Left ventricle myocardium inferior (tissue), 1 donor: ENCODE measurements at regions not wholly inside any gene's neighbourhood (a gene's known extent, or its start where the extent isn't known, plus 50 kb on each side); places are given as distances from the start of the nearest gene placed in this dataset.
A peak's percentile ranks its signal among the peaks of the same experiment; 100 is the strongest.

Experiments used
- DNase-seq: peaks from one replicate; pipeline ENCODE4 v3.0.0-alpha.2; 2020
- H3K27ac ChIP-seq: fragments of 200-600 bp; replicated peaks from 2 replicates; pipeline ENCODE4 v1.8.0; 2021
- H3K27me3 ChIP-seq: fragments of 200-600 bp; 2 replicates; pipeline ENCODE4 v1.8.0; 2021; ENCODE audit warnings: low read depth
- H3K36me3 ChIP-seq: fragments of 200-600 bp; 2 replicates; pipeline ENCODE4 v1.8.0; 2021
- H3K4me1 ChIP-seq: fragments of 200-600 bp; 2 replicates; pipeline ENCODE4 v1.8.0; 2021
- H3K4me3 ChIP-seq: fragments of 200-600 bp; 2 replicates; pipeline ENCODE4 v1.8.0; 2021; ENCODE audit warnings: mild to moderate bottlenecking, moderate library complexity
- H3K9me3 ChIP-seq: fragments of 200-600 bp; replicated peaks from 2 replicates; pipeline ENCODE4 v1.8.0; 2021
- intact Hi-C: fragments of 100-400 bp; cut with micrococcal nuclease; formaldehyde crosslinking; loops from one replicate; pipeline ENCODE4 v1.11.0; 2022
- TF ChIP-seq, protein P1 (sequence below): fragments of 200-600 bp; IDR thresholded peaks from 2 replicates; pipeline ENCODE4 v1.8.0; 2021; ENCODE audit warnings: antibody characterized with exemption, mild to moderate bottlenecking, borderline replicate concordance
- donor health status: DM: no; HTN: yes; CAD: no; lungs with severe emphysema.

DNA sequence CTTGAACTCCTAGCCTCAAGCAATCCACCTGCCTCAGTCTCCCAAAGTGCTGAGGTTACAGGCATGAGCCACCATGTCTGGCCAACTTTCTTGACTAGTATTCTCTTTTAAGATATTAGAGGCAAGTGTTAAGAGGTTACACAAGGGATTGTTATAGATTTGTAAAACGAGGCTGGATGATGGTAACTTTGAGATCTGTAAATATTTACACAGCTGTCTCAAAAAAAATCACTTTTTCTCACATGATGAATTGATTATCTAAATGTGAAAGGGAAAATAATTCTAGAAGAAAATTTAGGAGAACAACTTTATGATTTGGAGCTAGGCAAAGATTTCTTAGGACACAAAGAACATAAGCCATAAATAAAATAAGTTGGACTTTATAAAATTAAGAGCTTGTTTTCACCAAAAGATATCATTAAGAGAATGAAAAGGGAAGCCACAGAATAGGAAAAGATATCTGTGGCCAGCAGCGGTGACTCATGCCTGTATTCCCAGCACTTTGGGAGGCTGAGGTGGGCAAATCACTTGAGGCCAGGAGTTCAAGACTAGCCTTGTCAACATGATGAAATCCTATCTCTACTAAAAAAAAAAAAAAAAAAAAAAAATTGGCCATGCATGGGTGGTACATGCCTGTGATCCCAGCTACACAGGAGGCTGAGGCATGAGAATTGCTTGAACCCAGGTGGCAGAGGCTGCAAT lies 77.4 kb downstream of the BBS10 start:
- DNase-seq = no peak
- Histone ChIP-seq H3K27me3 (no peaks in the 10 kb centered on the region), H3K4me3 (no peak overlapping the region), H3K9me3 (no peaks in the 10 kb centered on the region), H3K4me1 (peaks cover 9% of the 10 kb centered on the region), H3K36me3 (no peaks in the 10 kb centered on the region), H3K27ac (no peak overlapping the region)
- intact Hi-C loops = no loop called here
- TF ChIP-seq, protein P1, sequence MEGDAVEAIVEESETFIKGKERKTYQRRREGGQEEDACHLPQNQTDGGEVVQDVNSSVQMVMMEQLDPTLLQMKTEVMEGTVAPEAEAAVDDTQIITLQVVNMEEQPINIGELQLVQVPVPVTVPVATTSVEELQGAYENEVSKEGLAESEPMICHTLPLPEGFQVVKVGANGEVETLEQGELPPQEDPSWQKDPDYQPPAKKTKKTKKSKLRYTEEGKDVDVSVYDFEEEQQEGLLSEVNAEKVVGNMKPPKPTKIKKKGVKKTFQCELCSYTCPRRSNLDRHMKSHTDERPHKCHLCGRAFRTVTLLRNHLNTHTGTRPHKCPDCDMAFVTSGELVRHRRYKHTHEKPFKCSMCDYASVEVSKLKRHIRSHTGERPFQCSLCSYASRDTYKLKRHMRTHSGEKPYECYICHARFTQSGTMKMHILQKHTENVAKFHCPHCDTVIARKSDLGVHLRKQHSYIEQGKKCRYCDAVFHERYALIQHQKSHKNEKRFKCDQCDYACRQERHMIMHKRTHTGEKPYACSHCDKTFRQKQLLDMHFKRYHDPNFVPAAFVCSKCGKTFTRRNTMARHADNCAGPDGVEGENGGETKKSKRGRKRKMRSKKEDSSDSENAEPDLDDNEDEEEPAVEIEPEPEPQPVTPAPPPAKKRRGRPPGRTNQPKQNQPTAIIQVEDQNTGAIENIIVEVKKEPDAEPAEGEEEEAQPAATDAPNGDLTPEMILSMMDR = no peak

DNA sequence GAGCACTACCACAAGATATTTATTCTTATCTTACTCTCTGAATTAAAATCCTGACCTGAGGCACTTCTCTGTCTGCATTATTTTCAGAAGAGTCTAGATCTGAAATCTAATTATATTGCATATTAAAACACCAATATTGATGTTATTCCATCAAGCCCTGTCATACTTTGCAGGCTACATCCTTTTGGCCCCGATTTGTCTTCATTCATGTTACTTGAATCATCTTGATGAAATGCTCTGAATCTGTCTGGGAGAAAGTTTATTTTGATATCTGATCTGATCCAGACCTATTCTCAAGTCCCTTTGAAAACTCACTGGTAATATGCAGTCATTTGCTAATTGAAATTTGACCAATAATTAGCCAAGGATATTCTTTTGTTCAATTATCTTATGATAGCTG lies 79.9 kb downstream of the BBS10 start:
- H3K36me3 ChIP-seq = no peaks in the 10 kb centered on the region
- H3K27me3 ChIP-seq = peaks cover 4% of the 10 kb centered on the region
- intact Hi-C loops = no loop called here
- TF ChIP-seq, protein P1 = no peak
- H3K9me3 ChIP-seq = no peaks in the 10 kb centered on the region
- H3K27ac ChIP-seq = no peak overlapping the region
- H3K4me3 ChIP-seq = no peak overlapping the region
- peaks cover 9% of the 10 kb centered on the region for H3K4me1 ChIP-seq
- DNase-seq = no peak

DNA sequence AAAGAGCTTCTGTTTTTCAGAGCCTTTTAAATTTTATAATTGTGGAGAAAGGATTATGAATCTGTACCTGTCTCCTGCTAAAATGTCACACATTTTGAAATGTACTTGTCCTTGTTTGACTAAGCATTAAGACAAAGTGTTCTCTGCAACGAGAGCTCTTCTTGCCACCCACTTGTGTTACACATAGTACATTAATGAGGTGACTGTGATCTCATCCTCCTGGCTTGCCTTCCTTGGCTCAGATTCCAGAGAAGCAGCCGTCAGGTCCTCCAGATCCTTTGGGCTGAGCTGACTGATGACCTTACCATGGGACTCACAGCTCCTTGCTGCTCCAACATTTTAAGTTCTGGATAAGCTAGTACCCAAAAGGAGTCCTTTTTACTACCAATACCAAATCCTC lies 81.4 kb downstream of the BBS10 start:
- Histone ChIP-seq H3K4me3 (no peak overlapping the region), H3K27ac (peak overlapping the region; percentile 61), H3K27me3 (peaks cover 4% of the 10 kb centered on the region), H3K9me3 (peaks cover 8% of the 10 kb centered on the region), H3K36me3 (no peaks in the 10 kb centered on the region), H3K4me1 (peaks cover 9% of the 10 kb centered on the region)
- intact Hi-C loops = no loop called here
- peak; percentile 48 for DNase-seq
- TF ChIP-seq, protein P1 = no peak

DNA sequence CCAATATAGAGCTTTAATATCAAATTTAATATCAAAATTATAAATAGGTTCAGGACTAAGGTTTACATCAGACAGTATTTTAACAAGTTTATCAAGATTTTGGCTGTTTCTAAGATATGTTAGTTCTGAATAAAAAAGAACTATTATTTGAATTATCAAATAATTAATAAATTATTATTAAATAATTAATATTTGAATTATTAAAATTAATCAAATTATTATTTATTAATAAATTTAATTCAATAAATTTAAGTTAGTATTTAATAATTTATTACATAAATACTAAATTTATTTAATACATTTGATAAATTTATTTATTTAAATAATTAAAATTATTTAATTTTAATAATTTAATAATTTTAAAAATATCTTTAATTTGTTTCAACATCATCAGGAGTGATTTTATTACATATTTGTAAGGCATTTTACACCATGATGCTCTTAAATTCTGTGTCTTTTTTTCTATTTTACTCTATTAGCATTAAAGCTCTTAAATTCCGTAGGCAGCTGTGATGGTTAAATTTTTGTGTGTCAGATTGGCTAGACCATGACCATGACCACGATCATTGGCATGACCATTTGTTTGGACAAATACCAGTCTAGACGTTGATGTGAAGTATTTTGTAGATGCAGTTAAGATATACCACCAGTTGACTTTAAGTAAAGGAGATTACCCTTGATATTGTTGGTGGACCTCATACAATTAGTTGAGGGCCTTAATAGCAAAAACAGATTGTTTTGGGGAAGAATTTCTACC lies 82.6 kb downstream of the BBS10 start:
- Histone ChIP-seq H3K27ac (no peak overlapping the region), H3K4me1 (peaks cover 9% of the 10 kb centered on the region), H3K27me3 (peaks cover 4% of the 10 kb centered on the region), H3K9me3 (peaks cover 12% of the 10 kb centered on the region), H3K4me3 (no peak overlapping the region), H3K36me3 (no peaks in the 10 kb centered on the region)
- DNase-seq = no peak
- intact Hi-C loops = no loop called here
- TF ChIP-seq, protein P1 = no peak

DNA sequence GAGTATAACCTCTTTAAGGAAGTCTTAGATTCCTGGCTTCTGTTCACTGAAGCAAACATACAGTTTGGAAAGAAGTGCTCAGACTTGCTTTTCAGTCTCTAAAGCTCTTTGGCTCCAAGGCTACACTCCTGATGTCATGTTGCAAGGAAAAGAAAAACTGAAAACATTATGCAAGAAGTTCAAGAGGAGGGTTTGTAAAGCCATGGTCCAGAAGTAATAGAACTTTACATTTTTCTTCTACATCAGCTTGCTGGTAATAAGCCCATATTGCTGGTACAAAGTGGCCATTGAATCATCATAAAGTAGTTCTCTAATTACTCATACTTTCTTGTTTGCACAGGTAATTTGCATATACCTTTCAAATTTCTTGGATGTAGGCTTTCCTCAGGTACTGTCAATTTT lies 83.6 kb downstream of the BBS10 start:
- no peak overlapping the region for H3K4me3 ChIP-seq
- intact Hi-C loops = no loop called here
- H3K27me3 ChIP-seq = peaks cover 4% of the 10 kb centered on the region
- DNase-seq = no peak
- no peak overlapping the region for H3K27ac ChIP-seq
- H3K9me3 ChIP-seq = peaks cover 12% of the 10 kb centered on the region
- H3K4me1 ChIP-seq = peaks cover 17% of the 10 kb centered on the region
- TF ChIP-seq, protein P1 = no peak
- no peaks in the 10 kb centered on the region for H3K36me3 ChIP-seq
